Loucy (cell line): ENCODE measurements at regions not wholly inside any gene's neighbourhood (a gene's known extent, or its start where the extent isn't known, plus 50 kb on each side); places are given as distances from the start of the nearest gene placed in this dataset.

Source experiments
- H2AFZ ChIP-seq: fragments of 200-600 bp; sonication (generic); 2 replicates; pipeline ENCODE4 v1.6.0; 2016; ENCODE audit warnings: antibody characterized with exemption, mild to moderate bottlenecking, low read length, moderate library complexity
- H3F3A ChIP-seq: fragments of 200-600 bp; 2 replicates; pipeline ENCODE4 v1.6.0; 2016; ENCODE audit warnings: antibody characterized with exemption, low read depth, mild to moderate bottlenecking
- H3K27me3 ChIP-seq: fragments of 200-600 bp; sonication (generic); 2 replicates; pipeline ENCODE4 v1.6.1; 2014; ENCODE audit warnings: low read length, mild to moderate bottlenecking; ENCODE audit not compliant: insufficient read depth, poor library complexity, severe bottlenecking
- H3K36me3 ChIP-seq: fragments of 200-600 bp; sonication (generic); 2 replicates; pipeline ENCODE4 v1.6.1; 2016; ENCODE audit warnings: low read length; ENCODE audit not compliant: insufficient read depth
- H3K4me1 ChIP-seq: fragments of 200-600 bp; sonication (generic); 2 replicates; pipeline ENCODE4 v1.5.1; 2014; ENCODE audit warnings: low read length, mild to moderate bottlenecking; ENCODE audit not compliant: insufficient read depth, poor library complexity, severe bottlenecking
- H3K4me2 ChIP-seq: fragments of 200-600 bp; sonication (generic); 2 replicates; pipeline ENCODE4 v1.6.0; 2014; ENCODE audit warnings: antibody characterized with exemption, low read length, low read depth, mild to moderate bottlenecking; ENCODE audit not compliant: poor library complexity, severe bottlenecking
- H3K4me3 ChIP-seq: fragments of 200-600 bp; sonication (generic); 2 replicates; pipeline ENCODE4 v1.5.1; 2014; ENCODE audit warnings: low read length, mild to moderate bottlenecking, mixed read lengths; ENCODE audit not compliant: poor library complexity, severe bottlenecking
- H3K79me2 ChIP-seq: fragments of 200-600 bp; sonication (generic); 2 replicates; pipeline ENCODE4 v1.6.1; 2014; ENCODE audit warnings: low read length; ENCODE audit not compliant: insufficient read depth
- H3K9ac ChIP-seq: fragments of 200-600 bp; sonication (generic); 2 replicates; pipeline ENCODE4 v1.6.0; 2014; ENCODE audit warnings: mild to moderate bottlenecking, low read depth, low read length, moderate library complexity; ENCODE audit not compliant: poor library complexity, severe bottlenecking
- H3K9me2 ChIP-seq: fragments of 200-600 bp; sonication (generic); replicated peaks from 2 replicates; pipeline ENCODE4 v1.6.1; 2016; ENCODE audit warnings: low read depth, low read length, mixed read lengths
- H3K9me3 ChIP-seq: fragments of 200-600 bp; sonication (generic); 2 replicates; pipeline ENCODE4 v1.6.1; 2014; ENCODE audit warnings: mild to moderate bottlenecking, antibody characterized with exemption, low read length, low read depth; ENCODE audit not compliant: insufficient read depth
- H4K20me1 ChIP-seq: fragments of 200-600 bp; sonication (generic); 2 replicates; pipeline ENCODE4 v1.6.0; 2014; ENCODE audit warnings: antibody characterized with exemption, low read length, mild to moderate bottlenecking; ENCODE audit not compliant: insufficient read depth, poor library complexity, severe bottlenecking
- EZH2phosphoT487 ChIP-seq: fragments of 200-600 bp; IDR thresholded peaks from 2 replicates; pipeline ENCODE4 v1.6.1; 2018; ENCODE audit warnings: antibody characterized with exemption, mild to moderate bottlenecking, moderate library complexity, borderline replicate concordance
- TF ChIP-seq, protein P1 (sequence below): fragments of 200-600 bp; sonication (generic); conservative IDR thresholded peaks from 2 replicates; pipeline ENCODE4 v1.5.1; 2014; ENCODE audit warnings: mild to moderate bottlenecking, antibody characterized with exemption, low read length

DNA sequence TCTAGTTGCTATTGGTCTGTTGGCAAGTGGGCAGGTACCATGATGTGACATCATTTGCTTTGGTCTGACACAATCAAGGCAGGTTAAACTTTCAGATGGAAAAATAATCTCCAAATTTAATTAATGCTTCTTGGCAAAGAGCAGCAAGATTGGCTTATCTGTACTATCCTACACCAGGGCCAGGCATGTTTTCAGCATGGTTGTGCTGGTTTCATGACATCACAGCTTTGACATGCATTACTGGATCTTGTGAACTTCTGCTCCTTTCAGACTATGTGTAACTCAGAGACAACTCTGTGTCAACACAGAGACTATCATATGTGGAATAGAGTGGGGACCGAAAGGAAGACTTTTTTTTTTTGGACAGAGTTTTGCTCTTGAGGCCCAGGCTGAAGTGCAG, 520.5 kb downstream of the TDRD15 start:
- no peaks in the 10 kb centered on the region for H3K4me1 ChIP-seq
- H3K4me2 ChIP-seq = no peak overlapping the region
- no peak for TF ChIP-seq EZH2phosphoT487
- TF ChIP-seq, protein P1, sequence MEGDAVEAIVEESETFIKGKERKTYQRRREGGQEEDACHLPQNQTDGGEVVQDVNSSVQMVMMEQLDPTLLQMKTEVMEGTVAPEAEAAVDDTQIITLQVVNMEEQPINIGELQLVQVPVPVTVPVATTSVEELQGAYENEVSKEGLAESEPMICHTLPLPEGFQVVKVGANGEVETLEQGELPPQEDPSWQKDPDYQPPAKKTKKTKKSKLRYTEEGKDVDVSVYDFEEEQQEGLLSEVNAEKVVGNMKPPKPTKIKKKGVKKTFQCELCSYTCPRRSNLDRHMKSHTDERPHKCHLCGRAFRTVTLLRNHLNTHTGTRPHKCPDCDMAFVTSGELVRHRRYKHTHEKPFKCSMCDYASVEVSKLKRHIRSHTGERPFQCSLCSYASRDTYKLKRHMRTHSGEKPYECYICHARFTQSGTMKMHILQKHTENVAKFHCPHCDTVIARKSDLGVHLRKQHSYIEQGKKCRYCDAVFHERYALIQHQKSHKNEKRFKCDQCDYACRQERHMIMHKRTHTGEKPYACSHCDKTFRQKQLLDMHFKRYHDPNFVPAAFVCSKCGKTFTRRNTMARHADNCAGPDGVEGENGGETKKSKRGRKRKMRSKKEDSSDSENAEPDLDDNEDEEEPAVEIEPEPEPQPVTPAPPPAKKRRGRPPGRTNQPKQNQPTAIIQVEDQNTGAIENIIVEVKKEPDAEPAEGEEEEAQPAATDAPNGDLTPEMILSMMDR = no peak
- no peak overlapping the region for H3K9ac ChIP-seq
- no peaks in the 10 kb centered on the region for H3K79me2 ChIP-seq
- no peaks in the 10 kb centered on the region for H3K9me2 ChIP-seq
- H3K4me3 ChIP-seq = no peak overlapping the region
- no peaks in the 10 kb centered on the region for H3F3A ChIP-seq
- no peaks in the 10 kb centered on the region for H3K27me3 ChIP-seq
- no peaks in the 10 kb centered on the region for H3K9me3 ChIP-seq
- no peak overlapping the region for H2AFZ ChIP-seq
- no peaks in the 10 kb centered on the region for H3K36me3 ChIP-seq
- H4K20me1 ChIP-seq = no peaks in the 10 kb centered on the region

- Histone ChIP-seq H3F3A (no peaks in the 10 kb centered on the region), H3K4me1 (no peaks in the 10 kb centered on the region), H3K36me3 (no peaks in the 10 kb centered on the region), H4K20me1 (no peaks in the 10 kb centered on the region), H3K4me2 (no peak overlapping the region), H3K9me3 (no peaks in the 10 kb centered on the region), H3K9me2 (no peaks in the 10 kb centered on the region), H3K9ac (no peak overlapping the region), H3K27me3 (no peaks in the 10 kb centered on the region), H3K79me2 (no peaks in the 10 kb centered on the region), H2AFZ (no peak overlapping the region), H3K4me3 (no peak overlapping the region)
- no peak for TF ChIP-seq EZH2phosphoT487
- TF ChIP-seq, protein P1 = no peak
Observed at GRCh38 chr2:21646345-21646744, 522.6 kb downstream of the TDRD15 start.

GRCh38 chr2:21650569-21650968, 526.8 kb downstream of the TDRD15 start:
- no peaks in the 10 kb centered on the region for H3K4me1 ChIP-seq
- TF ChIP-seq, protein P1 = no peak
- TF ChIP-seq EZH2phosphoT487 = no peak

More at GRCh38 chr2:21650569-21650968, 526.8 kb downstream of the TDRD15 start:
- Histone ChIP-seq H3K4me3 (no peak overlapping the region), H3K4me2 (no peak overlapping the region), H2AFZ (no peak overlapping the region), H4K20me1 (no peaks in the 10 kb centered on the region), H3K79me2 (no peaks in the 10 kb centered on the region), H3K36me3 (no peaks in the 10 kb centered on the region), H3K9me3 (no peaks in the 10 kb centered on the region), H3K9me2 (no peaks in the 10 kb centered on the region), H3F3A (no peaks in the 10 kb centered on the region), H3K9ac (no peak overlapping the region), H3K27me3 (no peaks in the 10 kb centered on the region)
